Lung (tissue), 11 donors: ENCODE measurements at regions not wholly inside any gene's neighbourhood (a gene's known extent, or its start where the extent isn't known, plus 50 kb on each side); places are given as distances from the start of the nearest gene placed in this dataset.

Source experiments
- ATAC-seq: fragments of 200-7000 bp; cut with Tn5 transposase; one replicate; pipeline ENCODE4 v1.9.1; 2020; ENCODE audit warnings: moderate number of reproducible peaks; ENCODE audit not compliant: insufficient read depth, low FRiP score
- DNase-seq, 3 donors: peaks; one replicate each; pipeline ENCODE4 v3.0.0-alpha.2; 2013 to 2017
- H3K27ac ChIP-seq, 2 donors: one replicate each; pipeline ENCODE4 v1.5.1; 2013; ENCODE audit warnings: mild to moderate bottlenecking in 2 of 2, moderate library complexity in 2 of 2, control low read depth in 1 of 2, inconsistent platforms in 1 of 2, low read depth in 1 of 2, low read length in 1 of 2
- H3K27me3 ChIP-seq, 3 donors: one replicate each; pipeline ENCODE4 v1.5.1; 2013; ENCODE audit warnings: low read length in 2 of 3; ENCODE audit not compliant: control insufficient read depth in 3 of 3, insufficient read depth in 3 of 3
- H3K36me3 ChIP-seq, 4 donors: one replicate each; pipeline ENCODE4 v1.5.1; 2013; ENCODE audit warnings: low read length in 4 of 4, mild to moderate bottlenecking in 1 of 4, moderate library complexity in 1 of 4; ENCODE audit not compliant: control insufficient read depth in 4 of 4, insufficient read depth in 4 of 4
- H3K4me1 ChIP-seq, 5 donors: one replicate each; pipeline ENCODE4 v1.5.1; 2013; ENCODE audit warnings: low read length in 5 of 5, mild to moderate bottlenecking in 2 of 5, moderate library complexity in 1 of 5; ENCODE audit not compliant: control insufficient read depth in 5 of 5, insufficient read depth in 5 of 5
- H3K4me3 ChIP-seq: one replicate; pipeline ENCODE4 v1.5.1; 2013; ENCODE audit warnings: mild to moderate bottlenecking, control low read depth, moderate library complexity
- H3K9ac ChIP-seq, 2 donors: one replicate each; pipeline ENCODE4 v1.5.1; 2013; ENCODE audit warnings: low read length in 2 of 2, control low read depth in 1 of 2; ENCODE audit not compliant: insufficient read depth in 1 of 2
- H3K9me3 ChIP-seq, 4 donors: one replicate each; pipeline ENCODE4 v1.5.1; 2013; ENCODE audit warnings: low read length in 3 of 4, mild to moderate bottlenecking in 1 of 4, moderate library complexity in 1 of 4; ENCODE audit not compliant: control insufficient read depth in 4 of 4, insufficient read depth in 3 of 4
- WGBS, 2 donors: extraction: QIAGEN DNeasy Blood & Tissue Kit; methylation state at CpG; one replicate each; pipeline ENCODE4 v1.1.7; 2013; 5-methylcytosine and 5-hydroxymethylcytosine counted together
- TF ChIP-seq, protein P1 (sequence below): IDR thresholded peaks from 2 replicates; pipeline ENCODE4 v1.5.1; 2012; ENCODE audit warnings: mild to moderate bottlenecking; ENCODE audit errors: control extremely low read depth, extremely low read depth
- donor health status: control.
- donor health status: control.
- donor health status: Bipolar disorder and iron deficiency.
- donor health status: healthy.
- donor health status: DM: yes; HTN: yes; CAD: no.

DNA sequence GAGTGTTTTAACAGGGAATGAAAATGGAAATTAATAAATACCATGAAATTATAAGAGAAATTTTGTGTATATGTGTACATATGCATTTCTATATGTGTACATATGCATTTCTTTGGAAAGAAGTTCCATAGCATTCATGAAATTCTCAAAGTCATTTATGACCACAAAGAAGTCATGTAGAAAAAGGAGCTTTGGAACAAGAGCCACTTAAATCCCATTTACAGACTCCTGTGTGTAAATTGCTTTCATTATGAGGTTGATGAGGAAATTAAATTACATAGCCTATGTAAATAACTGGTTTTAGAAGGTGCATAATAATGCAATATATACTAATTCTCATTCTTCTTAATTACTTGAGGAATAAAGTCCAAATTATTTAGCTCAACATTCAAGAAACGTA is 450.5 kb upstream of the SYT1 start:
- TF ChIP-seq, protein P1, sequence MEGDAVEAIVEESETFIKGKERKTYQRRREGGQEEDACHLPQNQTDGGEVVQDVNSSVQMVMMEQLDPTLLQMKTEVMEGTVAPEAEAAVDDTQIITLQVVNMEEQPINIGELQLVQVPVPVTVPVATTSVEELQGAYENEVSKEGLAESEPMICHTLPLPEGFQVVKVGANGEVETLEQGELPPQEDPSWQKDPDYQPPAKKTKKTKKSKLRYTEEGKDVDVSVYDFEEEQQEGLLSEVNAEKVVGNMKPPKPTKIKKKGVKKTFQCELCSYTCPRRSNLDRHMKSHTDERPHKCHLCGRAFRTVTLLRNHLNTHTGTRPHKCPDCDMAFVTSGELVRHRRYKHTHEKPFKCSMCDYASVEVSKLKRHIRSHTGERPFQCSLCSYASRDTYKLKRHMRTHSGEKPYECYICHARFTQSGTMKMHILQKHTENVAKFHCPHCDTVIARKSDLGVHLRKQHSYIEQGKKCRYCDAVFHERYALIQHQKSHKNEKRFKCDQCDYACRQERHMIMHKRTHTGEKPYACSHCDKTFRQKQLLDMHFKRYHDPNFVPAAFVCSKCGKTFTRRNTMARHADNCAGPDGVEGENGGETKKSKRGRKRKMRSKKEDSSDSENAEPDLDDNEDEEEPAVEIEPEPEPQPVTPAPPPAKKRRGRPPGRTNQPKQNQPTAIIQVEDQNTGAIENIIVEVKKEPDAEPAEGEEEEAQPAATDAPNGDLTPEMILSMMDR, result no peak
- Histone ChIP-seq H3K9me3 (peaks cover 0 to 3% (median 0%) of the 10 kb centered on the region in 4 donors), H3K4me1 (no peaks in the 10 kb centered on the region), H3K9ac (no peak overlapping the region), H3K36me3 (no peaks in the 10 kb centered on the region), H3K27ac (no peak overlapping the region), H3K4me3 (no peak overlapping the region), H3K27me3 (no peaks in the 10 kb centered on the region)
- 86 to 100% methylated on average over 1 of the region's 1 CpG for WGBS, 2 donors
- ATAC-seq (no peak), DNase-seq (no peak)

- no peak for DNase-seq
These were observed 445.7 kb upstream of the SYT1 start for GRCh38 chr12:78418919-78419318.

DNA sequence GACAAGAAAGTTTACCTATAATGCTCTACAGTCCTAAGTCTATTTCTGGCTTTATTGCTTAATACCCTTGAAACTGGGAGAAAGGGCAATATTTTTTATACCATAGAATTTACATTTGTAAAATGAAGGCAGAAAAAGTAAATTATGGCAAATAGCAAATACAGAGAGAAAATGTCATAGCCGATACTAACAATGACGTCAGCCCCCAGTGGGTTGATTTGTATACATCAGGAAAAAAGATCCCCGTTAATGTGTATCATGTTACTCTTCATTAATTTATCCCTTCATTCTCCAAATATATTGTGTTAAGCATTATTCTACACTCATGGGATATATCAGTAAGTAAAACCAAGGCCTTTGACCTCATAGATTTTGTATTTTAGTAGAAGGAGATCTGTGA is 445.1 kb upstream of the SYT1 start:
- no peak for ATAC-seq
- no peak for DNase-seq
- Histone ChIP-seq H3K9ac (no peak overlapping the region), H3K36me3 (no peaks in the 10 kb centered on the region), H3K9me3 (no peaks in the 10 kb centered on the region), H3K4me3 (no peak overlapping the region), H3K27ac (no peak overlapping the region), H3K4me1 (no peaks in the 10 kb centered on the region), H3K27me3 (no peaks in the 10 kb centered on the region)
- 84 to 87% methylated on average over 3 of the region's 3 CpGs for WGBS, 2 donors
- TF ChIP-seq, protein P1, result no peak

More at GRCh38 chr12:78418919-78419318, 445.7 kb upstream of the SYT1 start:
- TF ChIP-seq, protein P1, result no peak
- H3K27ac ChIP-seq, result no peak overlapping the region
- no peaks in the 10 kb centered on the region for H3K9me3 ChIP-seq
- H3K9ac ChIP-seq, result no peak overlapping the region
- no peaks in the 10 kb centered on the region for H3K36me3 ChIP-seq
- H3K27me3 ChIP-seq, result no peaks in the 10 kb centered on the region
- H3K4me3 ChIP-seq, result no peak overlapping the region
- 9 to 39% methylated on average over 2 of the region's 2 CpGs for WGBS, 2 donors
- ATAC-seq, result no peak
- H3K4me1 ChIP-seq, result no peaks in the 10 kb centered on the region

DNA sequence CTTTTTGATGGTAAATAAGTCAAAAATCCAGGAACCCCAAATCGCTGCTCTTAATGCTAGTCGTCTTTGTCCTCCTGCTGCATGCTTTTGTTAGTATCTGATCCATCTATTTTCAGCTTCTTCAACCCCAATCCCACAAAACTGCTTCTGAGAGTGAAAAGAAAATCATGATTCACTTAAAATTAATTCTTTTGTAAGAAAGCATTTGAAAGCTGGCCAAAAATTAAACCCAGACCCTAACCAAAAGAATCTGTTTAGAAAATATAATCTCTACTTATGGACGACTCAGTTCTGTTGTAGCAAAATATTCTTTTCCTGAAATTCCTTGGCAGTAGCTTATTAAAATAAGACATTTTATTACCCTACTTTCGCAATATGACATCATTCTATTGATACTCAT is 443.6 kb upstream of the SYT1 start:
- H3K4me3 ChIP-seq, result no peak overlapping the region
- H3K27me3 ChIP-seq, result no peaks in the 10 kb centered on the region
- no peaks in the 10 kb centered on the region for H3K9me3 ChIP-seq
- WGBS, 2 donors, result 83 to 88% methylated on average over 4 of the region's 4 CpGs
- ATAC-seq (no peak), DNase-seq (no peak)
- no peaks in the 10 kb centered on the region for H3K36me3 ChIP-seq
- no peak overlapping the region for H3K27ac ChIP-seq
- no peak overlapping the region for H3K9ac ChIP-seq
- TF ChIP-seq, protein P1, result no peak
- no peaks in the 10 kb centered on the region for H3K4me1 ChIP-seq
